ENCODE measurements at regions not wholly inside any gene's neighbourhood (a gene's known extent, or its start where the extent isn't known, plus 50 kb on each side); places are given as distances from the start of the nearest gene placed in this dataset.

DNA sequence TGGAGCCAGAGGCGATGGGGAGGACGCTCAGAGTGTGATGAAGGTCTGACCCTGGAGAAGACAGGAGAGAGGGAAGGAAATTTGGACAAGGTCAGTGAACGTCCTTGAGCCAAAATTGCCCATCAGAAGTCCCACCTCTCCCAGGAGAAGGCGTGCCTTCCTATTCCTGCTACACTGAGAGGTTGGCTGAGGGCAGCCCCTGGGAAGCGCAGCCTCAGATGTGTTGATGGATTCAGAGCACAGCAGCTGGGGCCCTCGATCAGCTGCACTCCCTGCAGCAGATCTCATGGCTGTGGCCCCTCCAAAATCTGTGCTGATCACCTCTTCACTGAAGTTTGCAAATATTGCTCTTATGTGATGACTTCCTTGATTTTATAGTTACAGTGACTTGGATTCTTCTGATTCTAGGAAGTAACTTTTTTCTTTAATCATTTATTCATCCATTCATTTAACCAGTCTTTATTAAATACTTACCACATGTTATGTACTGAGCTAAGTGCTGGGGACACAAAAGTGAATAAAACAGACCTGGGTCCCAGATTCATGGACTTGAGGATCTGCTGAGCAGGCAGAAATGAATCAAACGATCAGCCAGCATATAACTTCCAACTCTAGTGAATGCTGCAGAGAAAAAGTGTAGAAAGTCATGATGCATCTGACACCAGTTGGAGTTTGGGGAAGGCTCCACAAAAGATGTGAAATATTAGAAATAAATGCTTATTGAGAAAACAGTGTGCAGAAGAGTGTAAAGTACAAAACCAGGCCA, 69.6 kb upstream of the ARMC2 start:
- DNase-seq: no peak

DNA sequence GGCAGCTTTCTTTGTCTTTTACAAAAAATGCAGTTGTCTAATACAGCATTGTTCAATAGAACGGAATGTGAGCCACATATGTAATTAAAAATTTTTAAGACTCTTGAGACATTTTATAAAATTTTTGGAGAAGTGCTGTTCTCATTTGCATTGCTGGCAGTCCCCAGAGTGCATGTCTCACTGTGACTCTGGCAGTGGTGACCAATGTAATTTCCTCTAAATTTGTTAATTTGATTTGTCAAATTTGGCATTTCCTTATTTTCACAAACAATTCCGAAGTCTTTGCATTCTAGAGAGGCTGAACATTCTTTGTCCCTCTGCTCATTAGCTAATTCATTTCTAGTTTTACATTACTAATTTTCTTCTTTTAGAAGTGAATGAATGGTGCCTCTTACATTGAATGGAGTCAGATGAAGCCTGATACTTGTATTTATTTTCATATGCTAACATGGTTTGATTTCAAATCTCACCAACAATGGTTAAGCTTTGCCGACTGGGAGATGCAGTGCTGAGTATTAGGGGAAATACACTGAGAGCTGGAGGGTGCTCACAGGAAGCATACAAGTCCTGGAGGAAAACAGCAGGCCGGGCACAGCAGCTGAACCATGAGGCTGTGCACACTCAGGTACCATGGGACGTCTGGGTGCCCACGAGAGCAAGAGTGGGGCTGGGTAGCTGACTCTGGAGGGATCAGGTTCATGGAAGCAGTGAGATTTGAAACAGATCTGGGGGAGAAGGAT, 68.5 kb upstream of the ARMC2 start:
- peak; percentile 32 for DNase-seq

DNA sequence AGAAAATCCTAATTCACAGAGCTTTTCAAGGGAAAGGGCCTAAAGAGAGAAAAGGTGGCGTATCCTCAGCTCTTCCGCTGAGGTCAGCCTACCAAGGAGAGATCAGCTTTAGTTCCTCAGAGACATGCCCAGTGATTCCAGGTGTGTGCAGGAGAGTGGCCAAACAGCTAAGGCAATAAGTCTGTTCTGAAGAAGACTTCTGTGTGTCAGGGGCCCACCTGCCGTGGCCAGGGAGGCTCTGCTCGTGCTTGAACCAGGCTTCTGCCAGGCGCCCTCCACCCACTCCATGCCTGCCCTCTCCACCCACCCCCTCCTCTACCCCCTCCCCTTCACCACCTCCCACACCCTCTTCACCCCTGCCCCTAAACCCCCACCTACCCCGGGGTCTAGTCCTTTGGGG, 67.4 kb upstream of the ARMC2 start:
- no peak for DNase-seq

DNA sequence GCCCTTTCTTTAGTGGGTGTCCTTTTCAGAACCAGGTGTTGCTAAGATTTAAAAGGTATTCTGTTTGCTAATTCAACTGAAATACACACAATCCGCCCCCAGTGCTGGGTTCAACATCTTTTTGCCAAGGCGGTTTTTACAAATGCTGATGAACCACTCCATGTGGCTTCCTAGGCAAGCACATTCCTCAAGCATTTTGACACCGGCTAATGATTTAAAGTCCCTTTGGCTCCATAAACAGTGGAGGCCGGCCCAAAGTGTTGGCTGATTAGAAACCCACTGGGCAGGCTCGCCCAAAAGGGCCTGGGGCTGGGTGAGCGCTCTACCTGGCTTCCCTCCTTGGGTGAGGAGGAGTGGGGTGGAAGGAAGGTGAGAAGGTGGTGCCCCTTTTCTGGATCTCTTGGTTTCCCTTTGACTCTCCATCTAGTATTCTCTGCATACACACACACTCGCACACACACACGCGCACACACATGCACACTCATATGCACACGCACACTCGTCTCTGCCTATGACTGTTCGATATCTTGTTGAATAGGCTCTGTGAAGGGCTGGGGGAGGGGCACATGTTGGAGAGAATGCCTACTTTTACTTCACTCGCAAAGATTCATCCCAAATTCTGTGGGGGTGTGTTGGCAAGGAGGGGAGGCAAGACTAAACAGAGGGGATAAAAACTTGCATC, 66.7 kb upstream of the ARMC2 start:
- DNase-seq: no peak

DNA sequence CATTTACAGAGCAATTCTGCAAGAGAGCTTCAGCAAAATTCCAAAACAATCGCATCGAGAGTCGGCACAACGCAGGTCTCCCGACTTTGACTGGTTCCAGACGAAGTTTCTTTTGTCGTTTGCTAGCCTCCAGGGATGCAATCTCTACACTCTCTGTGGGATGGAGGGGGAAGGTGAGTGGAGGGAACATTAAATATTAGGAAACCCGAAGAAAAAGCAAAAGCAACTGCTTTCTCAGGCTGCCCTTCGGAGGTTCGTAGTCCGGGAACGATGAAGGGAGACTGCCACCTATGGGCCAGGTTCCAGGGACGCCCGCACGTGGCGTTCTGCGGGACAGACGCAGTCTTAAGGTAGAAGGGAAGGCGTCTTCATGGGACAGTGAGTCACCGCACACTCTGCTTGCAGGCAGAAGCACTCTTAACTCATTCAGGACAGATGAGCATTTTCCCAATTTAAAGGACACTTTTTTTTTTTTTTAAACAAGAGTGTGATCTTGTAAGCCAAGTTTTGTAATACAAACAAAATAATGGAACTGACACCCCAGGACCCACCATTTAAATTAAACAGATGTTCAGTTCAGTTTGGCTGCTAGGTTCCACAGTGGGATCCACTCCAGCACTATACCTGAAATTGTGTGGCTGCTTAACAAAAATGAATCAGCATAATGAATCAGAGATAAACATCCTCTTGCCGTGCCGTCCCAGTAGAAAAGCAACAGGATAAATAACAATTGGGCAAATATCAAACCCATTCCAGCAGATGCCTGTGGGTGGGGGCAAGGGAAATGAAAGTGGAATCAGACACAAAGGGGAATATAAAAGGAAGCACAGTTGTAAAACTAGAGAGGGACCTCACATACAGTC, 65.8 kb upstream of the ARMC2 start:
- peak; percentile 76 for DNase-seq

DNA sequence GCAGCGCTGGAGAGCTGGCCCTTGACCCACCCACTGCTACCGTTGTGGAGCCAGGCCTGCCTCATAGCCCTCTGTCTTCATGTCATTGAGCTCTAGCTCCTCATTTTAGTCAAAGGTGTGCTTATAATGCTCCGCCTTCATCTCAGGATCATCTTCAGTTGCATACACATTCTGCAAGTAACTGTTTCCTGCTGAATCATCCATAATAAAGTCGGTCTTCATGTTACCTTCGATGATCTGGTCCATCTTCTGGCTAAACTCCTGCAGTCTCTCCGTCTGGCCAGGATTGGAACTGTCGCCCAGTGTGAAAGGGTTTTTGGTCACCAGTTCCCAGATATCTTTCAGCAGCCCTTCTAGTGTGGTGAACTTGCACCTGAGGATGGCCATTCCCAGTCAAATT, 62.6 kb upstream of the ARMC2 start:
- DNase-seq: no peak

DNA sequence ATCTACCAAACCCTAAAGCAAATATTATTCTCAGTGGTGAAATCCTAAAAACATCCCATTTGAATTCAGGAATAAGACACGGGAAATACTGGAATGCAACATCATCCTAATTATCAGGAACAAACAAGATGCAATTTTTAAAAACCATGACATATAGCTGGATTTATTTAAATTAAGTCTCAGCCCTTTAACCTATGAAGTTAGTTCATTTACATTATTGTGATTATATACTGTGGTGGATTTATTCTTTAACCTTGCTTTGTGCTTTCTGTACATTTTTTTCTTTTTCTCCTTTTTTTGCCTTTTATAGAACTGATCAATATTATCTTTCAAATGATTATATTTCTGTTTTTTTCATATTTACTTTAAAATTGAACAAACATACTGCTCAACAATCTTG, 59.8 kb upstream of the ARMC2 start:
- no peak for DNase-seq

DNA sequence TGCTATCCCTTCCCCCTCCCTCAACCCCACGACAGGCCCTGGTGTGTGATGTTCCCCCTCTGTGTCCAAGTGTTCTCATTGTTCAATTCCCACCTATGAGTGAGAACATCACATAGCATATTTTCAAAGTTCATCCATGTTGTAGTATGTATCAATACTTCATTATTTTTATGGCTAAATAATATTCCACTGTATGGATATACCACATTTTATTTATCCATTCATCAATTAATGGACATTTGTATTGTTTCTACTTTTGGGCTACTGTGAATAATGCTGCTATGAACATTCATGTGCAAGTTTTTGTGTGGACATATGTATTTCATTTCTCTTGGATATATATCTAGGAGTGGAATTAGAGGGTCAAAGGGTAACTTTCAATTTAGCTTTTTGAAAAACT, 58.7 kb upstream of the ARMC2 start:
- no peak for DNase-seq

DNA sequence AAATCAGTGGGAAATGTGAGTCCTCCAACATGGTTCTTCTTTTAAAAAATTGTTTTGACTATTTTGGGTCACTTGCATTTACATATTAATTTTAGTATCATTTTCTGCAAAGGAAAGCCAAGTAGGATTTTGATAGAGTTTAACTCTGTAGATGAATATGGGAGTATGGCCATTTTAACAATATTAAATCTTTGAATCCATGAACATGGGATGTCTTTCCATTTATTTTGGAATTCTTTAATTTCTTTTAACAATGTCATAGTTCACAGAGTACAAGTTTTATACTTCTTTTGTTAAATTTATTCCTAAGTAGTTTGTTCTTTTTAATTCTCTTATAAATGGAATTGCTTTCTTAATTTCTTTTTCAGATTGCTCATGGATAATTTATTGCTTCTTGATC, 56.5 kb upstream of the ARMC2 start:
- DNase-seq: no peak

DNA sequence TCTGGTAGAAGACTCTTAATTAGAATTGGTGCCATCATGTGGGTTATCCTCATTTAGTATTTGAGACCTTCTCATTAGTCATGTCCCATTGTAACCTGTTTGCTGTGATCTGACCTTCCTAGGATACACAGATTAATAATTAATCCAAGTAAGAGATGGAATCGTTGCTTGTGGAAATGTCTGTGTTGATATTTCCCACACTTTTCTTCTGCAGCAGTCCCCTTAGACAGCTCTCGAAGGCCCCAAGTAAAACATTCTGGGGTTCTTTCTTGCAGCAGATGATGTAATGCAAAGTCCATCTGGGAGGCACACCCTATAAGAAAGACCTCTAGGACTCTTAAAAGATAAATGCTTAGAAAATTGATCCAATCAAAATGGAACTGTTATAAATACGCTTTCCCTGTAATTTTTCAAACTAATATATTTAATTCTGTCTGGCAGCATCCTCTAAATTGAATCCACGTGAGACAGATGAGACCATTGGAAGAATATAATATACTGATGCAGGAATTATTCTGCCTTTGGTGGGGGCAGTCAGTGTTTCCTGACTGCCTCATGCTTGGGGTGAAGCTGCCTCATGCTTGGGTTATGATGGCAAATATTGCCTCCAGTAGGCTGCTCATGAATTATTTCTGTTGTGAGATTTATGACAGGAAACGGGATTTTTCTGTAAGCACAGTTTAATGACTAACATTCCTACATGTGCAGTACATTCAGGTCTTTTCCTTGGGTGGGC, 54.5 kb upstream of the ARMC2 start:
- DNase-seq: no peak

DNA sequence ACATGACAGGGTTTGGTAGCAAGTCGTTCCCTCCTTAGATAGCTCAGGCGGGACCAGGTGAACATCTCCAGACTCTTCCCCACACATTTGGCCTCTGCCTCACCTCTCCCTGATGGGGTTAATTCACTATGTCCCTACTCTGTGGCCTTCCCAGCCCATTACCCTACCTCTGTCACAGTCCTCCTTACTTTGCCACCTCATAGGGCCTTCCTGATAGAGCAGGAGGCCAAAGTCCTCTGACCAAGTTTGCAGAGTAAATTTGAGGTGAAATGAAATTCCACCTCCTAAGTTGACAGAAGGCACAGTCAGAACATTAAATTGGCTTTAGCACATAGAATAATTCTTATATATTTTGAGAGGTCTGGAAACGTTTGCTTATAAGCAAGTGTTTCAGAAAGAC, 53.1 kb upstream of the ARMC2 start:
- no peak for DNase-seq

DNA sequence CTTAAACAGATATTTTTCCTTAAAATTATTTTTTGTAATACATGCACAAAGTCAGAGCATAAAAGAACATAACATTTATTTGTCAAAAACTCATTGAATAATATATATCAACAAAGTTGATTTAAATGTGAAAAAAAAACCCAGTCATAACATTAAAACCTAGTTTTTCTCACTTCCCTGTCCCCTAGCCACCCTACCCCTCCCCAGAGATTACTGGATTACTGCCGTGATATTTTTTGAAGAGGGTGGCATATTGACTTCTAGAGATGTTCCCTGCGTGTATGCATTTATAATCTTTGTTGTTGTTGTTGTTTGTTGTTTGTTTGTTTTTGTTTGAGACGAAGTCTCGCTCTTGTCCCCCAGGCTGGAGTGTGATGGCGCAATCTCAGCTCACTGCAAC, 52.4 kb upstream of the ARMC2 start:
- no peak for DNase-seq

DNA sequence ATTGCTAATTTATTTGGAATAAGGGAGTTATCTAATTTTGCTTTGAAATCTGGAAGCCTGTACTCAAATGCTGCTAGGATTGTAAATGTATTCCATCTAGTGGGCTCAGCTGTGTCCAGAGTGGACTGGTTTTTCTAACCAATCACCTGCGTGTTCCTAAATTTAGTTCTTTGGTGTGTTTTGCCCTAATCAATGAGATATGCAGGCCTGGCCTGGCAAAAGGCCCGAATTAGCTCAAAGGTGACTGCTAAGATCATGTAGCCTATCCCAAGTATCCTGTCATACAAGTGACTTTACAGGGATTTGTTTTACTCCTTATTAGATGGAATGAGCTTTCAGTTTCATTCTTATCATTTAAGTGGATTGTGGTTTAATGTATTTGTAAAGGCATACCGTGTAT, 51.3 kb upstream of the ARMC2 start:
- DNase-seq: no peak

DNA sequence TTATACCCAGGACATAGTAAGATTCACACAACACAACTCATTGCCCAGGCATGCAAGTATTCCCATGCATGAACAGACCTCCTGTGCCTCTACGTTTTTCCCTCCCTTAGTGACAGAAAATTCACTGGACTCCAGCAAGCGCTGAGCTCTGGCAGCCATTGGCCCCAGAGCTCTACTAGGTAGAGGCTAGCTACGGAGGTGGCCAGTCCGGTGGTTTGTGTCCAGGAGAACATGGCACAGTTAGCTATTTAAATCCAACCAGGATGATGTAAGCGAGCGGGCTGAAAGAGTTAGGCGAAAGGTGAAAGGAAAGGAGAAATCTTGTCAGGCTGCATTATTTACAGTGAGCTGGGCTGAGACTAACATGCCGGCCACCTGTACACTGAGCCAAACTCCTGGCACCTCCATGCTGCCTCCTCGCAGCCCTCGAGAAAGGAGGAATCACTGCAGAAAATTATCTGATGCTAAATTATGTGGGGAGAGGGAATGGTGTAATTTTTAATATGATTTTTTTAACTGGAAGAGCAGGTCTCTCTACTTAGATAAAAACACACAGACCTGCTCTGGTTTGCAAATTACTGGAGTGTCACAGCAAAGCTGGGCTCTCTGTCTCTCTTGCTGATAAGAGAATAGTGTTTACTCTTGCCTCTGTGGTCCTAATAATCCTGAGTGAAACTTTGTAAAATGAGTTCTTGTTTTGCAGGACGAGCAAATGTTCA, 50.1 kb upstream of the ARMC2 start:
- DNase-seq: peak; percentile 29
